Smooth muscle cell (in vitro differentiated cells): ENCODE measurements at regions not wholly inside any gene's neighbourhood (a gene's known extent, or its start where the extent isn't known, plus 50 kb on each side); places are given as distances from the start of the nearest gene placed in this dataset.

Experiments
- DNase-seq: peaks from one replicate; lab custom pipeline; 2025; ENCODE audit not compliant: unreplicated experiment; lab: John Stamatoyannopoulos, UW
- H2AFZ ChIP-seq: fragments of 200-600 bp; sonication (generic); 2 replicates; pipeline ENCODE4 v1.6.0; 2016; ENCODE audit warnings: antibody characterized with exemption, low read depth, mild to moderate bottlenecking
- H3F3A ChIP-seq: fragments of 200-600 bp; sonication (generic); 2 replicates; pipeline ENCODE4 v1.6.0; 2017; ENCODE audit warnings: antibody characterized with exemption, low read depth
- H3K27ac ChIP-seq: fragments of 200-600 bp; sonication (generic); 2 replicates; pipeline ENCODE4 v1.5.1; 2016; ENCODE audit warnings: low read depth, mild to moderate bottlenecking
- H3K27me3 ChIP-seq: fragments of 200-600 bp; sonication (generic); 2 replicates; pipeline ENCODE4 v1.6.1; 2016; ENCODE audit warnings: low read depth, mild to moderate bottlenecking
- H3K36me3 ChIP-seq: fragments of 200-600 bp; sonication (generic); 2 replicates; pipeline ENCODE4 v1.5.1; 2016; ENCODE audit warnings: low read depth
- H3K4me1 ChIP-seq: fragments of 200-600 bp; sonication (generic); 2 replicates; pipeline ENCODE4 v1.5.1; 2016; ENCODE audit warnings: low read depth
- H3K4me2 ChIP-seq: fragments of 200-600 bp; sonication (generic); 2 replicates; pipeline ENCODE4 v1.6.0; 2016; ENCODE audit warnings: mild to moderate bottlenecking
- H3K4me3 ChIP-seq: fragments of 200-600 bp; sonication (generic); 2 replicates; pipeline ENCODE4 v1.5.1; 2016; ENCODE audit warnings: mild to moderate bottlenecking
- H3K79me2 ChIP-seq: fragments of 200-600 bp; sonication (generic); 2 replicates; pipeline ENCODE4 v1.6.0; 2016; ENCODE audit warnings: low read depth, mild to moderate bottlenecking
- H3K9ac ChIP-seq: fragments of 200-600 bp; sonication (generic); 2 replicates; pipeline ENCODE4 v1.6.0; 2016; ENCODE audit warnings: low read depth
- H3K9me3 ChIP-seq: fragments of 200-600 bp; sonication (generic); replicated peaks from 2 replicates; pipeline ENCODE4 v1.5.1; 2016; ENCODE audit warnings: low read depth
- H4K20me1 ChIP-seq: fragments of 200-600 bp; sonication (generic); 2 replicates; pipeline ENCODE4 v1.6.0; 2016; ENCODE audit warnings: low read depth
- WGBS: methylation state at CpG from one replicate; pipeline ENCODE4 v1.1.7; 2016; ENCODE audit warnings: low lambda C conversion rate; 5-methylcytosine and 5-hydroxymethylcytosine counted together
- TF ChIP-seq, protein P1 (sequence below): fragments of 200-600 bp; sonication (generic); IDR thresholded peaks from 2 replicates; pipeline ENCODE4 v1.5.1; 2017; ENCODE audit warnings: borderline replicate concordance, mild to moderate bottlenecking, antibody characterized with exemption; ENCODE audit not compliant: insufficient read depth, poor library complexity, severe bottlenecking

DNA sequence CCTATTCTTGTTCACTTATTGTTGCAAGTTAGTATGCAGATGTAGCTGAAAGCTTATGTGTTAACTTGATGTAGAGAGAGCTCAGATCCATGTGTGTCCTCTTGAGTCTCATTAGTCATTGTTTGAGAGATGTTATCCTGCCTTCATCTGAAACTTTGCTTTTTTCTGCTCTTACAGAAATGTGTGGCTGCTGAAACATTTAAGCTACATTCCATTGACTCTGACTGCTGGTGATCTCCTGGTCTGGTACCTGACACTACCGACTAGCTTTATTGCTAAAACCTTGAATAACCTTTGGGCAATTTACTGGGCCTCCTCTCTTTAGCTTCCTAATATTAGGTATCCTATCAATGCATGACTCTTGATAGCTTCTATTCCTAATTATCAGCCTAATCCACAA is 705.6 kb upstream of the FOXG1 start:
- TF ChIP-seq, protein P1, sequence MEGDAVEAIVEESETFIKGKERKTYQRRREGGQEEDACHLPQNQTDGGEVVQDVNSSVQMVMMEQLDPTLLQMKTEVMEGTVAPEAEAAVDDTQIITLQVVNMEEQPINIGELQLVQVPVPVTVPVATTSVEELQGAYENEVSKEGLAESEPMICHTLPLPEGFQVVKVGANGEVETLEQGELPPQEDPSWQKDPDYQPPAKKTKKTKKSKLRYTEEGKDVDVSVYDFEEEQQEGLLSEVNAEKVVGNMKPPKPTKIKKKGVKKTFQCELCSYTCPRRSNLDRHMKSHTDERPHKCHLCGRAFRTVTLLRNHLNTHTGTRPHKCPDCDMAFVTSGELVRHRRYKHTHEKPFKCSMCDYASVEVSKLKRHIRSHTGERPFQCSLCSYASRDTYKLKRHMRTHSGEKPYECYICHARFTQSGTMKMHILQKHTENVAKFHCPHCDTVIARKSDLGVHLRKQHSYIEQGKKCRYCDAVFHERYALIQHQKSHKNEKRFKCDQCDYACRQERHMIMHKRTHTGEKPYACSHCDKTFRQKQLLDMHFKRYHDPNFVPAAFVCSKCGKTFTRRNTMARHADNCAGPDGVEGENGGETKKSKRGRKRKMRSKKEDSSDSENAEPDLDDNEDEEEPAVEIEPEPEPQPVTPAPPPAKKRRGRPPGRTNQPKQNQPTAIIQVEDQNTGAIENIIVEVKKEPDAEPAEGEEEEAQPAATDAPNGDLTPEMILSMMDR, result no peak
- H3K4me3 ChIP-seq, result no peak overlapping the region
- no peaks in the 10 kb centered on the region for H3K27me3 ChIP-seq
- WGBS, result 70% methylated on average over 1 of the region's 1 CpG
- no peak overlapping the region for H2AFZ ChIP-seq
- H3F3A ChIP-seq, result no peaks in the 10 kb centered on the region
- H3K27ac ChIP-seq, result no peak overlapping the region
- no peaks in the 10 kb centered on the region for H4K20me1 ChIP-seq
- no peaks in the 10 kb centered on the region for H3K79me2 ChIP-seq
- no peaks in the 10 kb centered on the region for H3K36me3 ChIP-seq
- no peak overlapping the region for H3K9ac ChIP-seq
- no peaks in the 10 kb centered on the region for H3K9me3 ChIP-seq
- no peak for DNase-seq
- H3K4me1 ChIP-seq, result no peaks in the 10 kb centered on the region
- no peak overlapping the region for H3K4me2 ChIP-seq

DNA sequence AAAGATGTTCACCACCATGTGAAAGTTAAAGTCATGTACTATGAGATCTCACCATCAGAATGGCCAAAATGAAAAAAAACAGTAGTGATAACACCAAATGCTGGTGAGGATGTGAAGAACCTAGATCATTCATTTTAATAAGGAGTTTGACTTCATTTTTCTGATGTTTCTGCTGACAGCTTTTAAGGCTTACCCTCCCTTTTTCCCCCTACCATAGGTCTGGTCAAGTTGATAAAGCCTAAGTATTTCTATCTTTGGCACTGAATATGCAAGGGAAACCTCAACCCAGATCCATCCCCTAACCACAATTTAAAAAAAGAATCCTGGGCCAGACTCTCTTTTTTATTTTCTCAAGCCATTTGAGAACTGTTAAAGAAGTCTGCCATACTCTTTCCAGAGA is 689.6 kb upstream of the FOXG1 start:
- Histone ChIP-seq H3F3A (no peaks in the 10 kb centered on the region), H3K36me3 (no peaks in the 10 kb centered on the region), H2AFZ (no peak overlapping the region), H3K27ac (no peak overlapping the region), H4K20me1 (no peaks in the 10 kb centered on the region), H3K79me2 (no peaks in the 10 kb centered on the region), H3K4me1 (no peaks in the 10 kb centered on the region), H3K9me3 (no peaks in the 10 kb centered on the region), H3K27me3 (no peaks in the 10 kb centered on the region), H3K4me2 (no peak overlapping the region), H3K4me3 (no peak overlapping the region), H3K9ac (no peak overlapping the region)
- TF ChIP-seq, protein P1, result no peak
- DNase-seq, result no peak

DNA sequence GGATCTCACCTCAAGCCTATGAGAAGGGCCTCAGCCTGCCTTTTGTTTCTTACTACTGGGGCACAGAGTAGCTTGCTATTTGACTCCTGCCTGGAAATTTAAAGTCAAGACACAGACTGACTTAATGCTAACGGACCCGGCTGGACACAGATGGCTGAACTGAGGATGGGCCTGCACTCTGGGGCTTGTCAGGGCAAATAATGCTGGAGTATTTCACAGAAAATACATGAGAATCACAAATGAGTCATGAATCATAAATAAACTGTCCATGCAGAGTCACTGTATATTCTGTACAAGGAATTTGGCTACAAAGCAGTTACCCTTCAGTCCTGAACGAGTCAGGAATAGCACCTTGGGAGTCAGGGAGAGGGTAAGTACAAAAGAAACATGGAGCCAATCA is 683.2 kb upstream of the FOXG1 start:
- WGBS, result 70% methylated on average over 3 of the region's 3 CpGs
- Histone ChIP-seq H3K9me3 (no peaks in the 10 kb centered on the region), H3K79me2 (no peaks in the 10 kb centered on the region), H4K20me1 (no peaks in the 10 kb centered on the region), H3K4me2 (no peak overlapping the region), H3K27me3 (no peaks in the 10 kb centered on the region), H3K9ac (no peak overlapping the region), H2AFZ (no peak overlapping the region), H3F3A (no peaks in the 10 kb centered on the region), H3K36me3 (no peaks in the 10 kb centered on the region), H3K4me1 (peaks cover 4% of the 10 kb centered on the region), H3K4me3 (no peak overlapping the region), H3K27ac (no peak overlapping the region)
- DNase-seq, result no peak
- TF ChIP-seq, protein P1, result no peak

DNA sequence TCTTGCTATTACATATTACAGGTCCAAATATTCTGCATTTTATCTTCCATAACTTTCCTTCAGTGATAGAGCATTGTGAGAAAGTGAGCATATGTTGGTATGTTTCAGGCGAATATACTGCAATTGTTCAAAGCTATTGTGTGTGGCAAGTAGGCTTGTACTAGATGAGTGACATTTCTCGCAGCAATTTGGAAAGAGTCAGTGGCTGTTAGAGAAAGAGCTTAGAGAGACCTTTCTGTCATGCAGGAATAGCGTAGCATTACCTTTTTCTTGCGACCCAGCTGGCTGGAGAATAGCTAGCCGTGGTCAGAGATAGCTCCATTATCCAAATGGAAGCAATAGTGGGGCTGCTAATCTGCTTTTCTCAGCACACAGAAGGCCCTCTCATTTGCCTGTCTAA is 678.5 kb upstream of the FOXG1 start:
- H3K4me3 ChIP-seq, result no peak overlapping the region
- H3K9ac ChIP-seq, result no peak overlapping the region
- 88% methylated on average over 5 of the region's 5 CpGs for WGBS
- H3K36me3 ChIP-seq, result no peaks in the 10 kb centered on the region
- H3K27ac ChIP-seq, result no peak overlapping the region
- H3F3A ChIP-seq, result no peaks in the 10 kb centered on the region
- no peaks in the 10 kb centered on the region for H4K20me1 ChIP-seq
- H3K79me2 ChIP-seq, result no peaks in the 10 kb centered on the region
- no peak for DNase-seq
- H3K9me3 ChIP-seq, result no peaks in the 10 kb centered on the region
- no peak overlapping the region for H2AFZ ChIP-seq
- TF ChIP-seq, protein P1, result no peak
- peaks cover 19% of the 10 kb centered on the region for H3K4me1 ChIP-seq
- H3K27me3 ChIP-seq, result no peaks in the 10 kb centered on the region
- H3K4me2 ChIP-seq, result no peak overlapping the region
